ENCODE measurements at regions not wholly inside any gene's neighbourhood (a gene's known extent, or its start where the extent isn't known, plus 50 kb on each side); places are given as distances from the start of the nearest gene placed in this dataset.

GRCh38 chr7:155938129-155938528 lies 125.9 kb upstream of the SHH start:
- TF ChIP-seq POLR2AphosphoS5 (IDR thresholded peaks at IDR 0.05) (no peak), CTCF (IDR thresholded peaks at IDR 0.05) (no peak)

All from upper lobe of left lung (tissue), 4 donors.